ENCODE measurements at regions not wholly inside any gene's neighbourhood (a gene's known extent, or its start where the extent isn't known, plus 50 kb on each side); places are given as distances from the start of the nearest gene placed in this dataset.
A peak's percentile ranks its signal among the peaks of the same experiment; 100 is the strongest.

GRCh38 chr6:7047966-7048365, 59.8 kb upstream of the RREB1 start:
- TF ChIP-seq CTCF (IDR thresholded peaks at IDR 0.05; ENCODE audit: borderline replicate concordance, control extremely low read depth, extremely low read depth, insufficient read depth, missing control alignments) = no peak
- in situ Hi-C loops (cut with MboI; ENCODE audit: low sequenced_read_pairs, unreplicated experiment) = no loop called here
- no peak for DNase-seq (ENCODE audit: low spot score)

GRCh38 chr6:7048894-7049293, 58.9 kb upstream of the RREB1 start:
- in situ Hi-C loops (cut with MboI; ENCODE audit: low sequenced_read_pairs, unreplicated experiment) = no loop called here
- no peak for DNase-seq (ENCODE audit: low spot score)
- no peak for TF ChIP-seq CTCF (IDR thresholded peaks at IDR 0.05; ENCODE audit: borderline replicate concordance, control extremely low read depth, extremely low read depth, insufficient read depth, missing control alignments)

- no peak for DNase-seq (ENCODE audit: low spot score)
- no peak for TF ChIP-seq CTCF (IDR thresholded peaks at IDR 0.05; ENCODE audit: borderline replicate concordance, control extremely low read depth, extremely low read depth, insufficient read depth, missing control alignments)
- in situ Hi-C loops (cut with MboI; ENCODE audit: low sequenced_read_pairs, unreplicated experiment) = no loop called here
These were observed 57.8 kb upstream of the RREB1 start for GRCh38 chr6:7050004-7050403.

GRCh38 chr6:7050872-7051779, 56.6 kb upstream of the RREB1 start:
- DNase-seq (ENCODE audit: low spot score) = peak; percentile 69
- no peak for TF ChIP-seq CTCF (IDR thresholded peaks at IDR 0.05; ENCODE audit: borderline replicate concordance, control extremely low read depth, extremely low read depth, insufficient read depth, missing control alignments)

GRCh38 chr6:7051780-7052442, 55.9 kb upstream of the RREB1 start:
- peak; percentile 79 for DNase-seq (ENCODE audit: low spot score)
- no peak for TF ChIP-seq CTCF (IDR thresholded peaks at IDR 0.05; ENCODE audit: borderline replicate concordance, control extremely low read depth, extremely low read depth, insufficient read depth, missing control alignments)
- in situ Hi-C loops (cut with MboI; ENCODE audit: low sequenced_read_pairs, unreplicated experiment) = no loop called here

More at GRCh38 chr6:7050872-7051779, 56.6 kb upstream of the RREB1 start:
- in situ Hi-C loops (cut with MboI; ENCODE audit: low sequenced_read_pairs, unreplicated experiment) = no loop called here

GRCh38 chr6:7052443-7053011, 55.2 kb upstream of the RREB1 start:
- DNase-seq (ENCODE audit: low spot score) = peak; percentile 53
- in situ Hi-C loops (cut with MboI; ENCODE audit: low sequenced_read_pairs, unreplicated experiment) = no loop called here
- TF ChIP-seq CTCF (IDR thresholded peaks at IDR 0.05; ENCODE audit: borderline replicate concordance, control extremely low read depth, extremely low read depth, insufficient read depth, missing control alignments) = no peak

Measured in GM13976 (cell line).